Stimulated activated naive CD8-positive, alpha-beta T cell treated with anti-CD3 and anti-CD28 coated beads, Interleukin-15, amount 100 ng/mL, for 72 hours (primary cell): ENCODE measurements at regions not wholly inside any gene's neighbourhood (a gene's known extent, or its start where the extent isn't known, plus 50 kb on each side); places are given as distances from the start of the nearest gene placed in this dataset.

Source experiments
- ATAC-seq: fragments of 150-1000 bp; cut with Tn5 transposase; 2 replicates; pipeline ENCODE4 v1.10.0; 2021; ENCODE audit warnings: mild to moderate bottlenecking, moderate library complexity
- DNase-seq, 2 donors: peaks; one replicate each; pipeline ENCODE4 v3.0.0; 2021 to 2022
- H3K27ac Mint-ChIP-seq, 2 donors: one replicate each; pipeline ENCODE4 v1.8.0; 2022; ENCODE audit warnings: mild to moderate bottlenecking in 2 of 2, mixed read lengths in 2 of 2, moderate library complexity in 2 of 2
- H3K27me3 Mint-ChIP-seq: one replicate; pipeline ENCODE4 v1.8.0; 2022; ENCODE audit warnings: mixed read lengths
- H3K4me1 Mint-ChIP-seq: one replicate; pipeline ENCODE4 v1.8.0; 2022; ENCODE audit warnings: mild to moderate bottlenecking, mixed read lengths
- H3K4me3 Mint-ChIP-seq, 2 donors: one replicate each; pipeline ENCODE4 v1.8.0; 2022; ENCODE audit warnings: mild to moderate bottlenecking in 2 of 2, mixed read lengths in 2 of 2, moderate library complexity in 1 of 2
- H3K9me3 Mint-ChIP-seq, 2 donors: one replicate each; pipeline ENCODE4 v1.8.0; 2022; ENCODE audit warnings: mixed read lengths in 2 of 2

DNA sequence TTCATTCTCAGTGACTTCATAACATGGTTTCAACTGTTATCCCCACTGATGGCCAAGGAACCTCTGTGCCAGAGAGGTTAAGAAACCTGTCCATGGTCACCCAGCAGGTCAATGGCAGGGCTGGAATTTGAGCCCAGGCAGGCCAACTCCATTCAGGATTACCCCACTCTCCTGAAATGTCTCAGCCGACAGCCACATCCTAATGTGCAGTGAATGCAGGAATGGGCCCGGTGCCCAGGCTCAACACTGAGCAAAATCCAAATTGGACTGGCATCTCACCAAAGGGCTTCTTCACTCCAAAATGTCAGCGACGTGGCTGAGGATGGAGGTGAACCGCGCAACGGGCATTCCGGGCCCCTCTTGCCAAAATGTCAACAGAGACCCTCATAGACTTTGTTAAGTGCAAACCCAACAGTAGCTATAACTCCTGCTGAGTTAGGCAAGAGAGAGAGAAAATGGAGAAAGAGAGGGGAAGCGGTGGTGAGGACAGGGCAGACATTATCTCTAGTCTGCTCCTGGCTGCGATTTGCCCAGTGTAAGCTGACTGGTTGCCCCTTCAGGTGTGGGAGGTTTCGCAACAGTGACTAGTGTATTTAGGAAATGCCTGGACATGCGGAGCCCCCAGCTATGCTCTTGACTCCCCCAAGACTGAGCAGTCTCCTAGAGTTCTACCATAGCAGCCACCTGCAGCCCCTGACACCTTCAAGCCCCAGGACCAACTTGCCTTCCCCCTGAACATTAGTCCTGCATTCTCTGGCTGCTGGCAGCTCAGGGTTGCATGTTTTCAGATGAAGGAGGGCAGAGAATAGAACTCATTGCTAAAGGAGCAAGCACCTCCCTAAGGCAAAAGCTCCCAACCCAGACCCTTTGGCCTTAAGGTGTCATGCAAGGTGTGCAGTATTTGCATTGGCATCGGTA, 167.7 kb downstream of the ANAPC1 start:
- DNase-seq = no peak
- ATAC-seq = no peak
- no peak overlapping the region for H3K27ac Mint-ChIP-seq
- H3K4me3 Mint-ChIP-seq = no peak overlapping the region
- peaks cover 0 to 7% of the 10 kb centered on the region in 2 donors for H3K9me3 Mint-ChIP-seq
- H3K4me1 Mint-ChIP-seq = peaks cover 5% of the 10 kb centered on the region
- peaks cover 12% of the 10 kb centered on the region for H3K27me3 Mint-ChIP-seq

DNA sequence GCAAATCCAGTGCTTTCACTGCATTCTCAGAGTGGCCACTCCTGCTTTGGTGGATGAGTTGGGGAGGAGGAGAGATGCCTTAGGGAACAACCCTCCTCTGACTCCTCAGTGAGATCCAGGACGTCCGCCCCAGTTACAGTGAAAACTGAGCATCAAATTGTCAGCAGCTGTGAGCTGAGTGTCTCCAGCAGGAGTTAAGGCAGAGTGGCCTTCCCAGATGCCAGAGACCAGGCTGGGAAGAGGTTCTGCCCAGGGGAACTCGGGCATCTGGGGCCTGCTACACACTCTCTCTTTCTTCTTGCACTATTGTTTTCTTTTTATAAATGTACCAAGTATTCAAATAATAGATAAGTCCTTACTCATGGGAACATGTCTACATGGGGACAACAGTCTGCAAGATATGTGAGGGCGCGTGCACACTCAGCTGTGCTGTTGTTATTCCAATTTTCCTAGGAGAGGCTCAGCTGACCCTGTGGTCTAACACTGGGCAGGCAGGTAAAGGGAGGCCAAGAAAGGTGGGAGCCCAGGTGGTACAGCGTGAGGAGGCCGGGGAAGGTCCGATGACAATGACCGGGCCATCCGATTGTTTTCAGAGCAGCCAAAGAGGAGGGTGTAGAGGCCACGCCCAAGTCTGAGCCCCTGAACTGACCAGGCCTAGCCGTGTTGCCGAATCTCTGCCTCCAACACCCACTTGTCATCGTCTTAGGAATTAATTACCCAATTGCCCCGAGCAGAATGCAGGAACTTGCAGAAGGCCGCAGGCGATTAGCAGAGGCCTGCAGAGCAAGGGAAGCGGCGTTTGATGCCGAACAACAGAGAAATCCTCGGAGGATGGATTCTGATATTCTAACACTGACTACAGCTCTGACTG, 166.9 kb downstream of the ANAPC1 start:
- H3K27me3 Mint-ChIP-seq = peaks cover 3% of the 10 kb centered on the region
- no peak overlapping the region for H3K4me3 Mint-ChIP-seq
- DNase-seq (no peak), ATAC-seq (no peak)
- H3K27ac Mint-ChIP-seq = no peak overlapping the region
- H3K9me3 Mint-ChIP-seq = peaks cover 0 to 3% of the 10 kb centered on the region in 2 donors
- peaks cover 5% of the 10 kb centered on the region for H3K4me1 Mint-ChIP-seq
